ENCODE measurements at regions not wholly inside any gene's neighbourhood (a gene's known extent, or its start where the extent isn't known, plus 50 kb on each side); places are given as distances from the start of the nearest gene placed in this dataset.

DNA sequence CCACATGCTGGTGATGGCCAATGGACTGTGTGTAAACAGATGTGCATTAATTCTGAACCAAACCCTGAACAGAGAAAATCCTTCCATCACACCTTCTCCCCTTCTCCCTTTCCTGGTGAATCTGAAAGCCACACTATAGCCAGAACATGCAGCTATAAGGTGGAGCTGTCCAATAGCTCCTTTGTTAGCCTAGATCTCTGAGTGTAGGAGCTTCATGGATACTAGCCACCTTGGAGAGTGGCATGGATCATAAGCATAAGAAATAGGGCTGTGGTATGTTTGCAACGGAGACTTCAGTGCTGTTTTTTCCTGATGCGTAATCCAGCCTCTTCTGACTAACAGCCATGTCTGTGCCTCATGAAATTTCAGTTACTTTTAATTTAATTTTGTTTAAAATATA, 364.5 kb downstream of the BTG1 start:
- TF ChIP-seq POLR2A (IDR thresholded peaks at IDR 0.05; ENCODE audit: extremely low read depth, insufficient read length): no peak
- TF ChIP-seq, protein P1, sequence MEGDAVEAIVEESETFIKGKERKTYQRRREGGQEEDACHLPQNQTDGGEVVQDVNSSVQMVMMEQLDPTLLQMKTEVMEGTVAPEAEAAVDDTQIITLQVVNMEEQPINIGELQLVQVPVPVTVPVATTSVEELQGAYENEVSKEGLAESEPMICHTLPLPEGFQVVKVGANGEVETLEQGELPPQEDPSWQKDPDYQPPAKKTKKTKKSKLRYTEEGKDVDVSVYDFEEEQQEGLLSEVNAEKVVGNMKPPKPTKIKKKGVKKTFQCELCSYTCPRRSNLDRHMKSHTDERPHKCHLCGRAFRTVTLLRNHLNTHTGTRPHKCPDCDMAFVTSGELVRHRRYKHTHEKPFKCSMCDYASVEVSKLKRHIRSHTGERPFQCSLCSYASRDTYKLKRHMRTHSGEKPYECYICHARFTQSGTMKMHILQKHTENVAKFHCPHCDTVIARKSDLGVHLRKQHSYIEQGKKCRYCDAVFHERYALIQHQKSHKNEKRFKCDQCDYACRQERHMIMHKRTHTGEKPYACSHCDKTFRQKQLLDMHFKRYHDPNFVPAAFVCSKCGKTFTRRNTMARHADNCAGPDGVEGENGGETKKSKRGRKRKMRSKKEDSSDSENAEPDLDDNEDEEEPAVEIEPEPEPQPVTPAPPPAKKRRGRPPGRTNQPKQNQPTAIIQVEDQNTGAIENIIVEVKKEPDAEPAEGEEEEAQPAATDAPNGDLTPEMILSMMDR (IDR thresholded peaks at IDR 0.05; ENCODE audit: low read depth, low read length): no peak
- TF ChIP-seq, protein P2, sequence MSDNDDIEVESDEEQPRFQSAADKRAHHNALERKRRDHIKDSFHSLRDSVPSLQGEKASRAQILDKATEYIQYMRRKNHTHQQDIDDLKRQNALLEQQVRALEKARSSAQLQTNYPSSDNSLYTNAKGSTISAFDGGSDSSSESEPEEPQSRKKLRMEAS (IDR thresholded peaks at IDR 0.05; ENCODE audit: low read depth, low read length): no peak
- no peak for TF ChIP-seq MYC (IDR thresholded peaks at IDR 0.05; ENCODE audit: low read depth, low read length)
